SJSA1 (cell line): ENCODE measurements at regions not wholly inside any gene's neighbourhood (a gene's known extent, or its start where the extent isn't known, plus 50 kb on each side); places are given as distances from the start of the nearest gene placed in this dataset.
"Not testable (repeated sequence)": the region's sequence is repeated elsewhere in the genome, so short reads cannot be mapped to it uniquely, and the experiment has no call there.

Experiments used
- DNase-seq, 2 experiments: peaks; one replicate each; pipeline ENCODE4 v3.0.0-alpha.2; 2015 to 2020; ENCODE audit warnings: low spot score in 2 of 2, low read depth in 1 of 2
- H3K27ac ChIP-seq: fragments of 250-450 bp; sonication (Bioruptor Pico); 2 replicates; pipeline ENCODE4 v1.5.1; 2020; ENCODE audit warnings: mild to moderate bottlenecking, moderate library complexity
- H3K27me3 ChIP-seq: fragments of 250-450 bp; sonication (Bioruptor Pico); replicated peaks from 2 replicates; pipeline ENCODE4 v1.5.1; 2020; ENCODE audit warnings: mild to moderate bottlenecking, moderate library complexity
- H3K36me3 ChIP-seq: fragments of 250-450 bp; sonication (Bioruptor Pico); 2 replicates; pipeline ENCODE4 v1.5.1; 2020; ENCODE audit warnings: mild to moderate bottlenecking
- H3K4me1 ChIP-seq: fragments of 250-450 bp; sonication (Bioruptor Pico); replicated peaks from 2 replicates; pipeline ENCODE4 v1.6.1; 2021; ENCODE audit warnings: mild to moderate bottlenecking
- H3K4me3 ChIP-seq: fragments of 250-450 bp; sonication (Bioruptor Pico); 2 replicates; pipeline ENCODE4 v1.5.1; 2020; ENCODE audit warnings: mild to moderate bottlenecking
- H3K9me3 ChIP-seq: fragments of 250-450 bp; sonication (Bioruptor Pico); replicated peaks from 2 replicates; pipeline ENCODE4 v1.5.1; 2020; ENCODE audit warnings: mild to moderate bottlenecking

DNA sequence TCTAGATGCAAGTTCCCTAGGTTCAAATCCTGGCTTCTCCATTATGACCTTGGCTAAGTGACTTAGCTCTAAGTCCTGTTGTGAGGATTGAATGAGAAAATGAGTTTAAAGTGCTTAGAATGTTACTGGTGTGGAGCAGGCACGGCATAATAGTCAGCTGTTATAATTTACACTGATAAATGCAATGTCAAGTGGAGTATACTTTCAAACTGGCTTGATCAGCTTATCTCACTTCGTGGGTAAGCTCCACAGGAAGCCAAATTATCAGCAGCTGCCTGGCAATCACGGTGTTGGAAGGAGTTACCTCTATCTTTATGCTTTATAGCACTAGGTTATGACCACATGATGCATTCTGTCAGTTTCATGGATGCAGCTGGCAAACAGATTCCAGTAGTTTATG lies 272.8 kb downstream of the OLFM4 start:
- Histone ChIP-seq H3K4me1 (no peaks in the 10 kb centered on the region), H3K27me3 (no peaks in the 10 kb centered on the region), H3K36me3 (no peaks in the 10 kb centered on the region), H3K9me3 (no peaks in the 10 kb centered on the region), H3K4me3 (no peak overlapping the region), H3K27ac (no peak overlapping the region)
- no peak for DNase-seq

DNA sequence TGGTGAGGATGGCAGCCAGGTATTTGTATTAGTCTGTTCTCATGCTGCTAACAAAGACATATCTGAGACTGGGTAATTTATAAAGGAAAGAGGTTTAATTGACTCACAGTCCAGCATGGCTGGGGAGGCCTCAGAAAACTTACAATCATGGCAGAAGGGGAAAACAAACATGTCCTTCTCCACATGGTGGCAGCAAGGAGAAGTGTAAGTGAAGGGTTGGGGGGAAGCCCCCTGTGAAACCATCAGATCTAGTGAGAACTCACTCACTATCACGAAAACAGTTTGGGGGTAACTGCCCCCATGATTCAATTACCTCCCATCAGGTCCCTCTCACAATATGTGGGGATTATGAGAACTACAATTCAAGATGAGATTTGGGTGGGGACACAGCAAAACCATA lies 276.8 kb downstream of the OLFM4 start:
- not testable (repeated sequence) for H3K4me1 ChIP-seq, DNase-seq, H3K27me3 ChIP-seq, H3K27ac ChIP-seq, H3K36me3 ChIP-seq, H3K4me3 ChIP-seq, H3K9me3 ChIP-seq

DNA sequence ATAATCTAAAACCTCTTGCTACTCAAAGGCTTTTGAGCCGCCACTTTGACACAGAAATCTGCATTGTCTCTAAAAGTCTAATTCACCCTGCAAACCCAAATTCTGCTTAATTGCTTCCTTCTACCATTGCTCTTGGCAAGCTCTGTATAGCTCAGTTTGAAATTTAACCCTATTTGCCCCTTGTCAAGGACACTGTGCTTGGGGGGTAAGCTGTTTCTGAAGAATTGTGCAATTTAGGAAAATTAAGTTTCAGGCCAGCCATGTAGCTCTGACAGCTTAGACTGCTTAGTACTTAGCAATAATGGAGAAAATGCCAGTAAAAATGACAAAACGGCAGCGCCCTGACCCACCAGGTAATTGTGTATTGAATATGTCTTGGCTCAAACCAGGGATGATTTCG lies 282.2 kb downstream of the OLFM4 start:
- Histone ChIP-seq H3K4me1 (no peaks in the 10 kb centered on the region), H3K27me3 (no peaks in the 10 kb centered on the region), H3K9me3 (no peaks in the 10 kb centered on the region), H3K4me3 (no peak overlapping the region), H3K36me3 (no peaks in the 10 kb centered on the region), H3K27ac (no peak overlapping the region)
- no peak for DNase-seq

DNA sequence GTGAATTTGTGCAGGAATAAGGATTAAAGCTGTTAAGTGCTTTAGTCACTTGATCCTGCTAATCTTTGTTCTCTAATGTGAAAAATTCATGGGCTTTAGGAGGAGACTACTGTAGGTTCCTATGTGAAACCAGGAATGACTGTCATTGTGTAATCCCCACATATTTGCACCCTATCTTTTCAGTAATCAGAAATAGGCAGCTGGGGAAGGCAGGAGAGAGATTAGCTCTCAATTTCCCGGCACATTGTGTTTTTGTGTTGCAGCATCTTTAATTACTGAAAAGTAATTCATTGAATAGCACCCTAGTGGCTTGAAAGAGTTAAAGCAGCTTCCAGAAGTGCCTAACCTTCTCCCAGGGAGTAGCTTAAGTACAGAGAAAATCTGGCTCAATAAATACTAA lies 282.9 kb downstream of the OLFM4 start:
- Histone ChIP-seq H3K36me3 (no peaks in the 10 kb centered on the region), H3K4me1 (no peaks in the 10 kb centered on the region), H3K27ac (no peak overlapping the region), H3K27me3 (no peaks in the 10 kb centered on the region), H3K9me3 (no peaks in the 10 kb centered on the region), H3K4me3 (no peak overlapping the region)
- DNase-seq = no peak

DNA sequence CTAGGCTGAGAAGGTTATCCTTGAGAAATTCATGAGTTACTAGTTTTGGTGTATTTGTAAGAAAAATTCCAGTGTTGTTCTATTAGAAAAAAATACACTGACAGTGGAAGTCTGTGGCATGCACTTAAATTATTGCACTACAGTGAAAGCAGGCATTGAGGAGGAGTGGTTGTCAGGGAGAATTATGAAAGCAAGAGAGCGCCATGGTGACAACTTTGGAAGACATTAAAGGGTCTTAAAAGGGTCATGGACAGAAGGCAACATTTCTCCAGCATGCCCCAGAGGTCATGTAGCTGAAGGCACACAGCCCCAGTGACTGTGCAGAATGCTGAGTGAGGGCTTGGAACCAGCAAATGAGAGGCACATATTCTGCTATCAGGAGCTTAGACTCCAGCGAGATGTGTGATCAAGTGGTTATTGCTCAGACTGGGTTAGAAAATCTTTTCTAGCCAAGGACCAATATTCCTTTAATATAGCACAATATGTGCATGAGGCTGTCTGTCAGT lies 292.7 kb downstream of the OLFM4 start:
- H3K4me1 ChIP-seq = no peaks in the 10 kb centered on the region
- H3K27me3 ChIP-seq = no peaks in the 10 kb centered on the region
- H3K36me3 ChIP-seq = no peaks in the 10 kb centered on the region

DNA sequence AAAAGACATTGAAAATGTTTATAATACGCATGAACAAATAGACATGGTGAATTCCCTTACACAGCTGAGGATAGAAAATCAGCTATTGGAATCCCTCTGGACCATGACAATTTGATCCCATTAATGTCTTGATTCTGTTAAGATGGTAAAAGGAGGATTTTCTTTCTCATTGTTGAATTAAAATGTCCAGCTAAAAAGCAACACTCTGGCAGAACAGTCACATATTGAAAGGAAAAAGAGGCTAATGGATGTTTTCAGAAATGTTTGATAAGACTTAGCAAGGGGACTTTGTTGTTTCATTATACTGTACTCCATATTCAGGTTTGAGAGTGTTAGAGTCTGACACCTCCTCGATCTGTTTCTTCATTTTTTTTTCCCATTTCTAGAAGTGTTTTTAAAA lies 296.0 kb downstream of the OLFM4 start:
- no peaks in the 10 kb centered on the region for H3K9me3 ChIP-seq

More for the DNA sequence above, 292.7 kb downstream of the OLFM4 start:
- no peaks in the 10 kb centered on the region for H3K9me3 ChIP-seq
- DNase-seq = no peak
- no peak overlapping the region for H3K4me3 ChIP-seq
- no peak overlapping the region for H3K27ac ChIP-seq

DNA sequence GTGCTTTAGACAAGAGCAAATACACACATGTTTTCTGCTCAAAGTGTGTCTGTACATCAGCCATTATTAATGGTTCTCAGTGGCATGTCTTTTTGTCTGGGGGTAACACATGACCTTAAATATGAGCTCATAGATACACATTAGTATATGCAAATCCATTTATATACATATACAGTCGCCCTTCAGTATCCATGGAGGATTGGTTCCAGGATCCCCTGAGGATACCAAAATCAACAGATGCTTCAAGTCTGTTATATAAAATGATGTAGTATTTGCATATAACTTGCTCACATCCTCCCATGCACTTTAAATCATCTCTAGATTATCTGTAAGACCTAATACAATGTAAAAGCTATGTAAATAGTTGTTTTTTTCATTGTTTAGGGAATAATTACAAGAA lies 298.1 kb downstream of the OLFM4 start:
- H3K4me1 ChIP-seq = no peaks in the 10 kb centered on the region
- H3K27me3 ChIP-seq = no peaks in the 10 kb centered on the region
- no peak overlapping the region for H3K27ac ChIP-seq
- H3K36me3 ChIP-seq = no peaks in the 10 kb centered on the region
- no peak for DNase-seq
- no peaks in the 10 kb centered on the region for H3K9me3 ChIP-seq
- H3K4me3 ChIP-seq = no peak overlapping the region

More for the DNA sequence above, 296.0 kb downstream of the OLFM4 start:
- Histone ChIP-seq H3K4me1 (no peaks in the 10 kb centered on the region), H3K27me3 (no peaks in the 10 kb centered on the region), H3K4me3 (no peak overlapping the region), H3K36me3 (no peaks in the 10 kb centered on the region), H3K27ac (no peak overlapping the region)
- no peak for DNase-seq

DNA sequence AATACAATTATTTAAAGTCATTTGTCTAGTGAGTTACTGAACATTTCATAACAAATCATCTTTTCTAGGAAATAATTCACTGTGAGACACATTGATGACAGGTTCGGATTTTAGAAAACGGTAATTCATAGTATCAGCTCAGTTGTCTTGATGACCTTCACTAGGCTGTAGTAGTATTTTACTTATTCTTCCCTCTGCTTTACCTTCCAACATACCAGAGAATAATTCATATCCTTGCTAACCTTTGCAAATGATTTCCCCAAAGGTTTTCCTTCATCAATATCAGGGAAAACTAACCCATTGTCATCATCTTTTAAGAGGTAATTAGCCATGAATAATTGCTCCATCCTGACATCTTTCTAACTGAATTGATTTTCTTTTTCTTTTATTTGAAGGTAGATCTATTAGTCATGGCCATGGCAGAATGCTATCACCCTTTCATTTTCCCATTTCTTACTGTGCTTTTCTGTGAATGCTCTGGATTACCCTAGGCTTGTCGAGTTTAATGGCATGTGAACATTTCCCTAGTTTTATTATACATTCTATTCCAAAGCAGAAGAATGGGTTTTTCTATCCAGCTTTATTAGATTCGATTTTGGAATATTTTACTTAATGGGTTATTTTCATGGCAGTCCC lies 299.2 kb downstream of the OLFM4 start:
- Histone ChIP-seq H3K9me3 (no peaks in the 10 kb centered on the region), H3K27ac (no peak overlapping the region), H3K4me3 (no peak overlapping the region), H3K4me1 (no peaks in the 10 kb centered on the region), H3K27me3 (no peaks in the 10 kb centered on the region), H3K36me3 (no peaks in the 10 kb centered on the region)
- DNase-seq = no peak

DNA sequence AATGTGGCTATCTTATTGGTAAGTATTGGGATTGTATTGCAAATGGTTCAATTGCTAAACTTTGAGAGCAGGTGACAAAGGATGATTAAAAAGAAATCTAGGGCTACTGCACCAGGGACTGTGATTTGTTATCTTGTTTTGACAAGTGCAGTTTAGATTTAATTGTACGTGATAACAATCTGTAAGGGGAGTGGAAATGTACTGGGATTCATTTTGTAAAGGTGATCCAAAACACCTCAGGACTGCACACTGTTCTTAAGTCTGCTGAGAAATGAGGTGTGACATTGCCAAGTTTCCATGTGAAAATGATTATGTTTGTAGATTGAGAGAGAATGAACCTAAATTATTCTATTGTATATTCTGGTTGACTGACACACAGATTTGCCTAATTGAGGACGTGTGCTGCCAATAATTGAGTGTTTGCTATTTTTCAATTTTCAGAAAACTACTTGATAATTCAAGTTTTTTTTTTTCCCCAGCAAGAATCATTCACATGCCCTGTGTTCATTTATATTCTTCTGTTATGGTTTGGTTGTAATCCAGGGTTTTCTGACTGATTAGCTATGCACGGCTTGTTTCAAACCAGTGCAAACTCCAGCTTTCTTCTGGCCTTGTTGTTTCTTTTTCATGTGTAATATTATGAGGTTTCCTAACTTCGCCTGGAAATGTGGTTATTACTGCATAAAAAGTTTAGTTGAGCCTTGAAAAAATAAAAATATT lies 308.0 kb downstream of the OLFM4 start:
- H3K27ac ChIP-seq = no peak overlapping the region
- H3K36me3 ChIP-seq = no peaks in the 10 kb centered on the region
- H3K4me1 ChIP-seq = no peaks in the 10 kb centered on the region
- DNase-seq = no peak
- no peaks in the 10 kb centered on the region for H3K9me3 ChIP-seq
- no peaks in the 10 kb centered on the region for H3K27me3 ChIP-seq
- H3K4me3 ChIP-seq = no peak overlapping the region

DNA sequence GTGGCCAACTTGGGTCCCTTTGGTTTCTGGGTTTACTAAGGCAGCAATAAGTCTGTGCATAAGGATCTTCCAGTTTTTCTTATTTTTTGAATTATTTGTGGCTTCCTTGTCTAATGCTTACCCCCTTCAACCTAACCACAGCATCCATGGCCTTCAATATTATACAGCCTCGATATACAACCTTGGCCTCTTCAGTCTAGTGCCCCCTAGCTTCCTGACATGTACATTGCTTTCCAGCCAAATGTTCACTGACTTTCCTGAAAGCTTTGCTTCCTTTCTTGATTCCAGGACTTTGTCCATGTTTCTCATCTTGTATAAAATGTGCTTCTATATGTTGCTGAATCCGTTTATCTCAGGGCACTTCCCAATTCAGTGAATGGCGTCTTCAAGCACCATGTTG lies 310.1 kb downstream of the OLFM4 start:
- H3K4me1 ChIP-seq = no peaks in the 10 kb centered on the region
- H3K27ac ChIP-seq = no peak overlapping the region
- no peaks in the 10 kb centered on the region for H3K36me3 ChIP-seq
- H3K9me3 ChIP-seq = no peaks in the 10 kb centered on the region
- no peak for DNase-seq
- no peak overlapping the region for H3K4me3 ChIP-seq
- H3K27me3 ChIP-seq = no peaks in the 10 kb centered on the region

DNA sequence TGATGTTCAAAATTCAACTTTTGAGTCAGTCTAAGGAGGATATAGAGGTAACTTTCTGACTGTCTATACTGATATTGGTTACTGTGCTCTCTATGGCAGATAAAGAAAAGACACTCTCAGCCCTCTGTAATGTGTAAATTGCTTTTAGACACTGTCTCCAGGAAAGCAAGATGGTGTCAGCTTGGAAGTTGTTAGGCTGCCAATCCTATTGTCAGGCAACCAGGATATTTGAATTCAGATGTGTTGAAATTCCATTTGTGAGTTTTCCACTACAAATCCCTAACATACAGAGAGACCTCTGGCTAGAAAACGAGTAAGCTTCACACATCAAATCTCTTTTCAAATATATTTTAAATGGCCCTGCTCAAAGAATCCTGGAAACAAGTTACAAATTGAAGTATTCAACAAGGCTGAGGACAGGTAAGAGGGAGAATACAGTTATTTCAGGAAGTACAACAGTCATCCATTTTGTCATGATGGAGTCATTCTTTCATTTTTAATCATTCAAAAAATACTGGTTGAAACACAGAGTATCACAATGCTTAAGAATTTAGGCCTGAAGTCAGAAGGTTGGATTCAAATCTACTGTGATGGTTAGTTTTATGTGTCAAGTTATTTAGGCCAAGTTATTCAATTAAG lies 312.0 kb downstream of the OLFM4 start:
- H3K4me3 ChIP-seq = no peak overlapping the region

DNA sequence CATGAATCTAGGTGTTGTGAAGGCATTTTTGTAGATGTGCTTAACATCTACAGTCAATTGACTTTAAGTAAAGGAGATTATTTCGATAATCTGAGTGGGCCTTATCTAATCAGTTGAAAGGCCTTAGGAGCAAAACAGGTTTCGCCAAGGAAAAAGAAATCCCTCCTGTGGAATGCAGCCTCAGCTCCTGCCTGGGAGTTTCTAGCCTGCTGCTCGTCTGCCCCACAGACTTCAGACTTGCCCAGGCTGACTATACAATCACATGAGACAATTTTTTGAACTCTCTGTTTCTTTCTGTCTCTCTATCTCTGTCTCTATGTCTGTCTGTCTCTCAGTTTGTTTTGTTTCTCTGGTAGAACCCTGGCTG lies 312.5 kb downstream of the OLFM4 start:
- no peaks in the 10 kb centered on the region for H3K27me3 ChIP-seq
- no peak overlapping the region for H3K4me3 ChIP-seq
- no peaks in the 10 kb centered on the region for H3K4me1 ChIP-seq
- no peaks in the 10 kb centered on the region for H3K9me3 ChIP-seq
- no peak for DNase-seq
- H3K27ac ChIP-seq = no peak overlapping the region
- H3K36me3 ChIP-seq = no peaks in the 10 kb centered on the region

More for the DNA sequence above, 312.0 kb downstream of the OLFM4 start:
- Histone ChIP-seq H3K27ac (no peak overlapping the region), H3K27me3 (no peaks in the 10 kb centered on the region), H3K36me3 (no peaks in the 10 kb centered on the region), H3K4me1 (no peaks in the 10 kb centered on the region), H3K9me3 (no peaks in the 10 kb centered on the region)
- DNase-seq = no peak

DNA sequence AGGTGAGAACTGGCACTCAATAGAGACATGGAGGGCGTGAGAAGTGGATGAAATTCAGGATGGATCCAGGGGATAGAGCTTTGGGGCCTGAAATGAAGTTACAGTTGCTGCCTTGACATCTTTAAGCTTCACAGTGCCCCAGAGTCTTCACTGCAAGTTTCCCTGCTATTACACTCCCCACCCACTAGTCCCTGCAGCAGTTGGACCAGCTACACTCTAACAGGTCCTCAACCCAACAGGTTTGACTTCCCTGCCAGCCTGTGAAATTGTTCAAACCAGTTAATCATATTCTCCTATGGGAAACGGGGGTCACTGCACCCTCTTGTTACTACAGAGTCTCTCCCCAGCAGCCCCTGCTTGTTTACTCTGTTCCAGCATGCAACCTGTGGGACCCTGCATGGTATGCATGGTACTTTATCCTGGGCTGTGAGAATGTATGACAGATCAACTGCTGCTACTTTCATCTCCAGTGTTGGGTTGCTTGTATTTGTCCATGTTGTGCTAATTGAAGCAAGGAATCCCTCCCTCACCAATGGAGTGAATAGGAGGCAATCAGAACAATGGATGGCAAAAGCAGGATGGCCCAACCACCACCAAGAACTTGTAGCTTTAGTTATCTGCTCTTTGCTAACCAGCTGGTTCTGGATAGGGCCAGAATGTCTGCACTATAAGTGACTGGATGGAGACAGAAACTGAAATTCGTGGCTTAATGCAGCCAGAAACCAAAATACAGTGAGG lies 314.2 kb downstream of the OLFM4 start:
- Histone ChIP-seq H3K9me3 (no peaks in the 10 kb centered on the region), H3K4me1 (no peaks in the 10 kb centered on the region)

DNA sequence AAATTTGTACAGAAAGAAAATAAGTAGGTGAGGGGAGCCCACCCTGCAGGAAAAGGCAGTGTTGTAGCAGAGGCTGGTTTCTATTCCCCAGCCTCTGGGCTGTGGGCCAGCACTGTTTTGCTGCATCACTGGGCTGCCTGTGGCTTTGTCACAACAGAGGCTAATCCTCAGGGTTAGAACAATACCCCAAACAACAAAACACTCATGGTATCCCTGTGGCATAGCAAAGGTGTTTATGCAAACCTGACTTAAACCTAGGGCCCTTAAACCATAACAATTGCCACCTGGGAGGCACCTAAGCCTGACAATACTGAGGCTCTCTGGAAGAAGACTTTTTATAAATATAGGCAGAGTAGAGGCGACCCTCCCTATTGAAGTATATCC lies 314.7 kb downstream of the OLFM4 start:
- DNase-seq = no peak
- H3K4me1 ChIP-seq = no peaks in the 10 kb centered on the region
- no peaks in the 10 kb centered on the region for H3K27me3 ChIP-seq
- no peak overlapping the region for H3K4me3 ChIP-seq
- no peaks in the 10 kb centered on the region for H3K36me3 ChIP-seq
- no peak overlapping the region for H3K27ac ChIP-seq
- H3K9me3 ChIP-seq = no peaks in the 10 kb centered on the region

More for the DNA sequence above, 314.2 kb downstream of the OLFM4 start:
- H3K4me3 ChIP-seq = no peak overlapping the region
- no peaks in the 10 kb centered on the region for H3K27me3 ChIP-seq
- H3K36me3 ChIP-seq = no peaks in the 10 kb centered on the region
- DNase-seq = no peak
- H3K27ac ChIP-seq = no peak overlapping the region
